ENCODE measurements at regions not wholly inside any gene's neighbourhood (a gene's known extent, or its start where the extent isn't known, plus 50 kb on each side); places are given as distances from the start of the nearest gene placed in this dataset.
"Not testable (repeated sequence)": the region's sequence is repeated elsewhere in the genome, so short reads cannot be mapped to it uniquely, and the experiment has no call there.

GRCh38 chr12:25682421-25682820 lies 129.3 kb upstream of the LMNTD1 start:
- H3K27ac ChIP-seq = no peak overlapping the region
- DNase-seq = no peak
- intact Hi-C loops (cut with DNase I; ENCODE audit: low total_unique reads) = no loop called here
- H3K36me3 ChIP-seq = no peaks in the 10 kb centered on the region
- peaks cover 0 to 6% (median 0%) of the 10 kb centered on the region in 7 donors for H3K27me3 ChIP-seq (replicated peaks in 1 of 7)
- 91 to 100% (median 98%) methylated on average over 1 of the region's 1 CpG for WGBS, 5 donors
- no peak overlapping the region for H3K4me3 ChIP-seq
- H3K9me3 ChIP-seq = peaks cover 0 to 10% (median 0%) of the 10 kb centered on the region in 8 donors
- H3K4me1 ChIP-seq = no peaks in the 10 kb centered on the region
- TF ChIP-seq, protein P1, sequence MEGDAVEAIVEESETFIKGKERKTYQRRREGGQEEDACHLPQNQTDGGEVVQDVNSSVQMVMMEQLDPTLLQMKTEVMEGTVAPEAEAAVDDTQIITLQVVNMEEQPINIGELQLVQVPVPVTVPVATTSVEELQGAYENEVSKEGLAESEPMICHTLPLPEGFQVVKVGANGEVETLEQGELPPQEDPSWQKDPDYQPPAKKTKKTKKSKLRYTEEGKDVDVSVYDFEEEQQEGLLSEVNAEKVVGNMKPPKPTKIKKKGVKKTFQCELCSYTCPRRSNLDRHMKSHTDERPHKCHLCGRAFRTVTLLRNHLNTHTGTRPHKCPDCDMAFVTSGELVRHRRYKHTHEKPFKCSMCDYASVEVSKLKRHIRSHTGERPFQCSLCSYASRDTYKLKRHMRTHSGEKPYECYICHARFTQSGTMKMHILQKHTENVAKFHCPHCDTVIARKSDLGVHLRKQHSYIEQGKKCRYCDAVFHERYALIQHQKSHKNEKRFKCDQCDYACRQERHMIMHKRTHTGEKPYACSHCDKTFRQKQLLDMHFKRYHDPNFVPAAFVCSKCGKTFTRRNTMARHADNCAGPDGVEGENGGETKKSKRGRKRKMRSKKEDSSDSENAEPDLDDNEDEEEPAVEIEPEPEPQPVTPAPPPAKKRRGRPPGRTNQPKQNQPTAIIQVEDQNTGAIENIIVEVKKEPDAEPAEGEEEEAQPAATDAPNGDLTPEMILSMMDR (IDR thresholded peaks at IDR 0.05 in 8 of 11, conservative IDR thresholded peaks at IDR 0.05 in 3 of 11) = no peak
- no peak for TF ChIP-seq POLR2AphosphoS5 (IDR thresholded peaks at IDR 0.05)
- TF ChIP-seq POLR2A (IDR thresholded peaks at IDR 0.05) = no peak

DNA sequence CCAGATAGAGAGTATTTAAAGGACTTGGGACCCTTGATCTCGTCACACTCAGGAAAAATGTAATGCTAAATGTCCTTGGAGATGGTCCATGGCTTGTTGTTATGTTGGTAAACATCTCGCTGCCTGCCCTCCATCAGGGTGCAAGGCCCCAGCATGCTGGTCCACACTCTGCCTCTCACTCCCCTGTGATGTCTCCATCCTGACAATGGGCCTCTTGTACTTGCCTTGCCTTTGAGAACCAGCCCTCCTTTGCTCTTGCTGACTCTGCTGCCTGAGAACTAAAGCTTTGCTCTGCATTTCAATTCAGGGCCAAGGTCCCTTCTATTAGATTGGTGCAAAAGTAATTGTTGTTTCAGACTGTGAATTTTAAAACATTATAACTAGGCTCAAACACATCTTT lies 131.0 kb upstream of the LMNTD1 start:
- H3K27ac ChIP-seq = no peak overlapping the region
- no peaks in the 10 kb centered on the region for H3K4me1 ChIP-seq
- TF ChIP-seq, protein P1 (IDR thresholded peaks at IDR 0.05 in 8 of 11, conservative IDR thresholded peaks at IDR 0.05 in 3 of 11) = no peak
- no peak for TF ChIP-seq POLR2AphosphoS5 (IDR thresholded peaks at IDR 0.05)
- TF ChIP-seq POLR2A (IDR thresholded peaks at IDR 0.05) = no peak
- H3K9me3 ChIP-seq = peaks cover 0 to 10% (median 0%) of the 10 kb centered on the region in 8 donors
- no peak for DNase-seq
- peaks cover 0 to 11% (median 0%) of the 10 kb centered on the region in 7 donors for H3K27me3 ChIP-seq (replicated peaks in 1 of 7)
- intact Hi-C loops (cut with DNase I; ENCODE audit: low total_unique reads) = no loop called here
- H3K36me3 ChIP-seq = no peaks in the 10 kb centered on the region
- 69 to 86% (median 78%) methylated on average over 2 of the region's 2 CpGs for WGBS, 5 donors
- H3K4me3 ChIP-seq = no peak overlapping the region

DNA sequence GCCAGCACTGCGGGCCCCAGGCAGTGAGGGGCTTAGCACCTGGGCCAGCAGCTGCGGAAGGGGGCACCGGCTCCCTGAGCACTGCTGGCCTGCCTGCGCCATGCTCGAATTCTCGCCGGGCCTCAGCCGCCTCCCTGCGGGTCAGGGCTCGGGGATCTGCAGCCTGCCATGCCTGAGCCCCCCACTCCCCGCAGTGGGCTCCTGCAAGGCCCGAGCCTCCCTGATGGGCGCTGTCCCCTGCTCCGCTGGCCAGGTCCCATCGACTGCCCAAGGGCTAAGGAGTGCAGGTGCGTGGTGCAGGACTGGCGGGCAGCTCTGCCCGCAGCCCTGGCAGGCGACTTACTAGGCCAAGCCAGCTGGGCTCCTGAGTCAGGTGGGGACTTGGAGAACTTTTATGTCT lies 133.3 kb upstream of the LMNTD1 start:
- peaks cover 0 to 10% (median 0%) of the 10 kb centered on the region in 8 donors for H3K9me3 ChIP-seq
- intact Hi-C loops (cut with DNase I; ENCODE audit: low total_unique reads) = no loop called here
- peaks cover 0 to 22% (median 0%) of the 10 kb centered on the region in 7 donors for H3K27me3 ChIP-seq (replicated peaks in 1 of 7)
- no peaks in the 10 kb centered on the region for H3K36me3 ChIP-seq
- DNase-seq = no peak
- no peak overlapping the region for H3K27ac ChIP-seq
- WGBS, 5 donors = 95 to 98% (median 97%) methylated on average over 18 to 19 of the region's 19 CpGs
- TF ChIP-seq POLR2AphosphoS5 (IDR thresholded peaks at IDR 0.05) = no peak
- no peak for TF ChIP-seq POLR2A (IDR thresholded peaks at IDR 0.05)
- TF ChIP-seq, protein P1 (IDR thresholded peaks at IDR 0.05 in 8 of 11, conservative IDR thresholded peaks at IDR 0.05 in 3 of 11) = no peak
- peaks cover 0 to 10% (median 3%) of the 10 kb centered on the region in 6 donors for H3K4me1 ChIP-seq
- no peak overlapping the region for H3K4me3 ChIP-seq

- Histone ChIP-seq H3K27me3 (replicated peaks in 1 of 7) (peaks cover 0 to 22% (median 0%) of the 10 kb centered on the region in 7 donors), H3K36me3 (no peaks in the 10 kb centered on the region), H3K27ac (no peak overlapping the region), H3K9me3 (peaks cover 0 to 10% (median 0%) of the 10 kb centered on the region in 8 donors), H3K4me3 (no peak overlapping the region), H3K4me1 (peaks cover 0 to 10% (median 3%) of the 10 kb centered on the region in 6 donors)
- intact Hi-C loops (cut with DNase I; ENCODE audit: low total_unique reads) = no loop called here
- WGBS, 5 donors = 80 to 85% (median 82%) methylated on average over 6 of the region's 6 CpGs
- DNase-seq = no peak
- no peak for TF ChIP-seq POLR2A (IDR thresholded peaks at IDR 0.05)
- TF ChIP-seq, protein P1 (IDR thresholded peaks at IDR 0.05 in 8 of 11, conservative IDR thresholded peaks at IDR 0.05 in 3 of 11) = no peak
- no peak for TF ChIP-seq POLR2AphosphoS5 (IDR thresholded peaks at IDR 0.05)
Measured at GRCh38 chr12:25687226-25687625, 134.1 kb upstream of the LMNTD1 start.

GRCh38 chr12:25688851-25689250 lies 135.8 kb upstream of the LMNTD1 start:
- H3K27ac ChIP-seq; H3K36me3 ChIP-seq; DNase-seq; H3K4me1 ChIP-seq; intact Hi-C loops (cut with DNase I; ENCODE audit: low total_unique reads); H3K4me3 ChIP-seq: not testable (repeated sequence)
- peaks cover 0 to 10% (median 0%) of the 10 kb centered on the region in 8 donors for H3K9me3 ChIP-seq
- WGBS, 5 donors = 80 to 96% (median 90%) methylated on average over 9 of the region's 9 CpGs
- H3K27me3 ChIP-seq (replicated peaks in 1 of 7) = peaks cover 0 to 22% (median 0%) of the 10 kb centered on the region in 7 donors

Measured in spleen (tissue), 11 donors.